ENCODE measurements at regions not wholly inside any gene's neighbourhood (a gene's known extent, or its start where the extent isn't known, plus 50 kb on each side); places are given as distances from the start of the nearest gene placed in this dataset.

DNA sequence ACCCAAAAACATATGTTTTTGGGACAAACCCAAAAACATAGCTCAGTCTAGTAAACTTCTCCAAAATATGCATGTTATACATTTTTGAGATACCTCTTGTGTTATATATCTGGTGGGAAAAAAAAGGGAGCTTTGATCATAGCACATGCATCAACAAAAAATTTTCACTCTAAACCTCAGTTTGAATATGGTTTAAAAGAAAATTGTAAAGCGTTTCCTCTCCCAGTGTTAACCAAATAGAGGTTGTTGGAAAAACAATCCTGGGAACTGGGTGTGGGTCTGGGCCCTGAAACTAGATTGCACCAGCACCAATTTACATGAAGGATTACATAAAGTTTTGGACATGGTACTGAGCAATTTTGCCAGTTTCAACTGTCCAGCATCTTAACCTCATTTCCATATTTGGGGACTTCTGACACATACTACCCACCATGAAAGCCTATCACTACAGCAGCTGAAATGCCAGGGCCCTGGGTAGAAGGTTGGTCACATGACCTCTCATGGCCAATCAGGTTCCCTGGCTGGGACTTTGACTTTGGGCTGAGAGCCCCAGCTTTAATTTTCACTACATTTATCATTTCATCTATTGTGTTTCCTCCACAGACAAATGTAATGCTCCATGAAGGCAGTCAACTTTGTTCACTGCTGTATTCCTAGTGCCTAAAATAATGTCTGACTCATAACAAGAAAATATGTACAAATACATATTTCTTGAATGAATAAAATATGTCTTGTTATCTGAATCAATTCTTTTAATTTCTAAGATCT is 150.7 kb downstream of the SETD4 start:
- TF ChIP-seq SREBF2 (IDR thresholded peaks at IDR 0.05) (no peak), EHF (CRISPR knock-in tag; IDR thresholded peaks at IDR 0.05) (no peak), HDAC2 (IDR thresholded peaks at IDR 0.05) (no peak), CHD2 (IDR thresholded peaks at IDR 0.05; ENCODE audit: low read length, partially characterized antibody) (no peak), POLR2A (IDR thresholded peaks at IDR 0.05; ENCODE audit: low read length) (no peak), NR3C1 (IDR thresholded peaks at IDR 0.05) (no peak), RAD21 (conservative IDR thresholded peaks at IDR 0.05 in 1 of 2, IDR thresholded peaks at IDR 0.05 in 1 of 2) (no peak), CHD4 (IDR thresholded peaks at IDR 0.05; ENCODE audit: borderline replicate concordance) (no peak)
- TF ChIP-seq, protein P1, sequence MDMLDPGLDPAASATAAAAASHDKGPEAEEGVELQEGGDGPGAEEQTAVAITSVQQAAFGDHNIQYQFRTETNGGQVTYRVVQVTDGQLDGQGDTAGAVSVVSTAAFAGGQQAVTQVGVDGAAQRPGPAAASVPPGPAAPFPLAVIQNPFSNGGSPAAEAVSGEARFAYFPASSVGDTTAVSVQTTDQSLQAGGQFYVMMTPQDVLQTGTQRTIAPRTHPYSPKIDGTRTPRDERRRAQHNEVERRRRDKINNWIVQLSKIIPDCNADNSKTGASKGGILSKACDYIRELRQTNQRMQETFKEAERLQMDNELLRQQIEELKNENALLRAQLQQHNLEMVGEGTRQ (IDR thresholded peaks at IDR 0.05) = no peak
- TF ChIP-seq, protein P2, sequence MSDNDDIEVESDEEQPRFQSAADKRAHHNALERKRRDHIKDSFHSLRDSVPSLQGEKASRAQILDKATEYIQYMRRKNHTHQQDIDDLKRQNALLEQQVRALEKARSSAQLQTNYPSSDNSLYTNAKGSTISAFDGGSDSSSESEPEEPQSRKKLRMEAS (IDR thresholded peaks at IDR 0.05) = no peak
- TF ChIP-seq, protein P3, sequence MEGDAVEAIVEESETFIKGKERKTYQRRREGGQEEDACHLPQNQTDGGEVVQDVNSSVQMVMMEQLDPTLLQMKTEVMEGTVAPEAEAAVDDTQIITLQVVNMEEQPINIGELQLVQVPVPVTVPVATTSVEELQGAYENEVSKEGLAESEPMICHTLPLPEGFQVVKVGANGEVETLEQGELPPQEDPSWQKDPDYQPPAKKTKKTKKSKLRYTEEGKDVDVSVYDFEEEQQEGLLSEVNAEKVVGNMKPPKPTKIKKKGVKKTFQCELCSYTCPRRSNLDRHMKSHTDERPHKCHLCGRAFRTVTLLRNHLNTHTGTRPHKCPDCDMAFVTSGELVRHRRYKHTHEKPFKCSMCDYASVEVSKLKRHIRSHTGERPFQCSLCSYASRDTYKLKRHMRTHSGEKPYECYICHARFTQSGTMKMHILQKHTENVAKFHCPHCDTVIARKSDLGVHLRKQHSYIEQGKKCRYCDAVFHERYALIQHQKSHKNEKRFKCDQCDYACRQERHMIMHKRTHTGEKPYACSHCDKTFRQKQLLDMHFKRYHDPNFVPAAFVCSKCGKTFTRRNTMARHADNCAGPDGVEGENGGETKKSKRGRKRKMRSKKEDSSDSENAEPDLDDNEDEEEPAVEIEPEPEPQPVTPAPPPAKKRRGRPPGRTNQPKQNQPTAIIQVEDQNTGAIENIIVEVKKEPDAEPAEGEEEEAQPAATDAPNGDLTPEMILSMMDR (IDR thresholded peaks at IDR 0.05) = no peak

Data from A549 (cell line).